Bronchial epithelial cell (primary cell): ENCODE measurements at regions not wholly inside any gene's neighbourhood (a gene's known extent, or its start where the extent isn't known, plus 50 kb on each side); places are given as distances from the start of the nearest gene placed in this dataset.
A peak's percentile ranks its signal among the peaks of the same experiment; 100 is the strongest.
"Not testable (repeated sequence)": the region's sequence is repeated elsewhere in the genome, so short reads cannot be mapped to it uniquely, and the experiment has no call there.

Experiments
- DNase-seq: peaks from one replicate; pipeline ENCODE4 v3.0.0-alpha.2; 2010; ENCODE audit warnings: low read depth
- FAIRE-seq: peaks from 2 replicates; lab custom pipeline; 2011; peaks lifted over from hg19 to GRCh38; lab: Jason Lieb, UNC
- H3K27me3 ChIP-seq: 2 replicates; pipeline ENCODE4 v1.5.1; 2011; ENCODE audit warnings: low read length; ENCODE audit not compliant: control insufficient read depth, insufficient read depth
- H3K36me3 ChIP-seq: 2 replicates; pipeline ENCODE4 v1.5.1; 2011; ENCODE audit warnings: low read length; ENCODE audit not compliant: control insufficient read depth, insufficient read depth
- H3K4me3 ChIP-seq: 2 replicates; pipeline ENCODE4 v1.5.1; 2011; ENCODE audit warnings: mild to moderate bottlenecking, low read depth, low read length, control low read depth

- not testable (repeated sequence) for H3K27me3 ChIP-seq, FAIRE-seq, H3K36me3 ChIP-seq, H3K4me3 ChIP-seq, DNase-seq
These were observed 104.8 kb downstream of the LAT start for GRCh38 chr16:29089679-29090078.

DNA sequence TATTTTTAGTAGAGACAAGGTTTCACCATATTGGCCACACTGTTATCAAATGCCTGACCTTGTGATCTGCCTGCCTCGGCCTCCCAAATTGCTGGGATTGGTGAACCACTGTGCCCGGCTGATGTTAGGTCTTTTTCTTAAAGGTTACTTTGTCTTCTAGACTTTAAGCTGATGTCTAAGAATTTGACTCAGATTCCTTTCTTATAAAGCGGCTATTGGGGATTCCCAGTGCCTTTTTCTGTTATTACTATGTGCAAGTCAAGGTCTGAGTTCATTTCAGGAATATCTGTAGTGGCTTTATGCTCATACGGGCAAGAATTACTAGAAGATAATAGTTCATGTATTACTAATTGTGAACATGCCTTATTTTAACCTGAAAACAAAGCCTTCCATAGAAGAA lies 102.8 kb downstream of the LAT start:
- H3K27me3 ChIP-seq, H3K4me3 ChIP-seq, FAIRE-seq, DNase-seq, H3K36me3 ChIP-seq: not testable (repeated sequence)

- DNase-seq: peak; percentile 0
- FAIRE-seq, H3K36me3 ChIP-seq, H3K27me3 ChIP-seq: not testable (repeated sequence)
- H3K4me3 ChIP-seq: peak overlapping the region; percentile 7
These were observed 97.2 kb downstream of the LAT start for GRCh38 chr16:29081829-29082639.

GRCh38 chr16:29074554-29075402 lies 89.9 kb downstream of the LAT start:
- H3K27me3 ChIP-seq, H3K36me3 ChIP-seq, FAIRE-seq, DNase-seq, H3K4me3 ChIP-seq: not testable (repeated sequence)

DNA sequence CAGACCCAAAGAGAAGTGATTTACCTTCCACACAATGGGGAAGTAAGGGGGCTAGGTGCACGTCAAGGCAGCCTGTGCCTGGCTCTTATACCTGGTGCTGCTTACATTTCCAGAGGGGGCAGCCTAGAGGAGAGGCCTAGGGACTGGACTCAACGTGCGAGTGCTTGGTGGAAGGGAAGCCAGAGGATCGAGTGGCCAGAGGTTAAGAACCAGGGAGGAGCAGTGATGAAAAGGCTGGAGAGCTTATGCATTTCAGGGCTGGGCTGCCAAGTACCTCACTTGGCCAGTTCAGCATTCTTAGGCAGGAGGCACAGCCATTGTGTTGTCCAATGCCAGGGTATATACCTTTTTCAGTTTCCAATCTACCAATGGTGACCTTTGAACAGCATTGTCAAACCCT lies 77.4 kb downstream of the LAT start:
- DNase-seq, H3K4me3 ChIP-seq, FAIRE-seq, H3K36me3 ChIP-seq, H3K27me3 ChIP-seq: not testable (repeated sequence)

GRCh38 chr16:29061467-29061921 lies 76.6 kb downstream of the LAT start:
- H3K36me3 ChIP-seq, H3K27me3 ChIP-seq, H3K4me3 ChIP-seq, FAIRE-seq, DNase-seq: not testable (repeated sequence)

- not testable (repeated sequence) for FAIRE-seq, DNase-seq, H3K4me3 ChIP-seq, H3K36me3 ChIP-seq, H3K27me3 ChIP-seq
These were observed 75.4 kb downstream of the LAT start for GRCh38 chr16:29060022-29060810.

- not testable (repeated sequence) for FAIRE-seq, H3K27me3 ChIP-seq, DNase-seq, H3K36me3 ChIP-seq, H3K4me3 ChIP-seq
These were observed 74.7 kb downstream of the LAT start for GRCh38 chr16:29059575-29059974.
